ENCODE measurements at regions not wholly inside any gene's neighbourhood (a gene's known extent, or its start where the extent isn't known, plus 50 kb on each side); places are given as distances from the start of the nearest gene placed in this dataset.

DNA sequence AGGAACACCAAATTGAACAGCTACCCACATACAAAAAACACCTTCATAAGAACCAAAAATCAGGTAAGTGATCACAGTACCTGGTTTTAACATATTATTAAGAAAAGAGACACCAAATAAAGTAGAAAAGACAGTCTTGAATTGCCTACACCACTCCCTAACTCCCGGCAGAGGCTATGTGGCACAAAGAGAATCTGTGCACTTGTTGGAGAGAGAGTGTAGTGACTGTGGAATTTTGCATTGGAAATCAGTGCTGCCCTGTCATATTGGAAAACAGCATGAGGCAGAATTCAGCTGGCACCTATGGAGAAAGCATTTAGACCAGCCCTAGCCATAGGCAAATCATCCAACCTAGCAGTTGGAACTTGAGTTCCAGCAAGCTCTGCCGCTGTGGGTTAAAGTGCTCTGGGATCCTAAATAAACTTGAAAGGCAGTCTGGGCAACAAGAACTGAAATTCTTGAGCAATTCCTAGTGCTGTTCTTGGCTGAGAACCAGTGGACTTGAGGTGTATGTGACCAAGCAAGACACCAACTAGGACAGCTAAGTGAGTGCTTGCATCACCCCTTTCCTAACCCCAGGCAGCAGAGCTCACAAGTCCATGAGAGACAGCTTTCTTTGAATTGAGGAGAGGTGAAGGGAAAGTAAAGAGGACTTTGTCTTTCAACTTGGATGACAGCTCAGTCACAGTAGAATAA lies 969.6 kb upstream of the ALCAM start:
- Histone ChIP-seq H3K4me1 (no peaks in the 10 kb centered on the region), H3K4me3 (no peak overlapping the region), H3K27me3 (no peaks in the 10 kb centered on the region), H3K27ac (no peak overlapping the region), H3K9me3 (peaks cover 0 to 14% (median 1%) of the 10 kb centered on the region in 12 donors), H3K36me3 (no peaks in the 10 kb centered on the region)
- TF ChIP-seq, protein P1, sequence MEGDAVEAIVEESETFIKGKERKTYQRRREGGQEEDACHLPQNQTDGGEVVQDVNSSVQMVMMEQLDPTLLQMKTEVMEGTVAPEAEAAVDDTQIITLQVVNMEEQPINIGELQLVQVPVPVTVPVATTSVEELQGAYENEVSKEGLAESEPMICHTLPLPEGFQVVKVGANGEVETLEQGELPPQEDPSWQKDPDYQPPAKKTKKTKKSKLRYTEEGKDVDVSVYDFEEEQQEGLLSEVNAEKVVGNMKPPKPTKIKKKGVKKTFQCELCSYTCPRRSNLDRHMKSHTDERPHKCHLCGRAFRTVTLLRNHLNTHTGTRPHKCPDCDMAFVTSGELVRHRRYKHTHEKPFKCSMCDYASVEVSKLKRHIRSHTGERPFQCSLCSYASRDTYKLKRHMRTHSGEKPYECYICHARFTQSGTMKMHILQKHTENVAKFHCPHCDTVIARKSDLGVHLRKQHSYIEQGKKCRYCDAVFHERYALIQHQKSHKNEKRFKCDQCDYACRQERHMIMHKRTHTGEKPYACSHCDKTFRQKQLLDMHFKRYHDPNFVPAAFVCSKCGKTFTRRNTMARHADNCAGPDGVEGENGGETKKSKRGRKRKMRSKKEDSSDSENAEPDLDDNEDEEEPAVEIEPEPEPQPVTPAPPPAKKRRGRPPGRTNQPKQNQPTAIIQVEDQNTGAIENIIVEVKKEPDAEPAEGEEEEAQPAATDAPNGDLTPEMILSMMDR (IDR thresholded peaks at IDR 0.05): no peak
- TF ChIP-seq POLR2A (IDR thresholded peaks at IDR 0.05): no peak
- no peak for DNase-seq
- WGBS, 4 donors: 87 to 94% (median 90%) methylated on average over 2 of the region's 2 CpGs
- ATAC-seq: peak in 1 of 4 donors; percentile 42
- intact Hi-C loops (cut with DNase I): no loop called here

DNA sequence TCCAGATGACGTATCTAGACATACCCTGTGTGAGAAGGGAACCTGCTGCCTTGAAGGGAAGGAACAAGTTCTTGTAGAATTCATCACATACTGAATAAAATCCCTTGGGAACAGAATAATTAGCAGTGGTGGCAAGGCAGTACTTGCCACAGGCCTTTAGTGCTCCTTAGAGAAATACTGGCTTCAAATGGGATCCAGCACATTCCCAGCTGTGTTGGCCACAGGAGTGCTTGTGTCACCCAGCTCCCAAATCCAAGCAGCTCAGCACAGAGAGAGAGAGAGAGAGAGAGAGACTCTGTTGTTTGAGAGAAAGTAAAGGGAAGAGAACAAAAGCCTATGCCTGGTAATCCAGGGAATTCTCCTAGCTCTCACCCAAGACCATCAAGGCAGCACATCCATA lies 969.0 kb upstream of the ALCAM start:
- DNase-seq: no peak
- WGBS, 4 donors: 83 to 92% (median 88%) methylated on average over 1 of the region's 1 CpG
- TF ChIP-seq, protein P1 (IDR thresholded peaks at IDR 0.05): no peak
- no peak for TF ChIP-seq POLR2A (IDR thresholded peaks at IDR 0.05)

DNA sequence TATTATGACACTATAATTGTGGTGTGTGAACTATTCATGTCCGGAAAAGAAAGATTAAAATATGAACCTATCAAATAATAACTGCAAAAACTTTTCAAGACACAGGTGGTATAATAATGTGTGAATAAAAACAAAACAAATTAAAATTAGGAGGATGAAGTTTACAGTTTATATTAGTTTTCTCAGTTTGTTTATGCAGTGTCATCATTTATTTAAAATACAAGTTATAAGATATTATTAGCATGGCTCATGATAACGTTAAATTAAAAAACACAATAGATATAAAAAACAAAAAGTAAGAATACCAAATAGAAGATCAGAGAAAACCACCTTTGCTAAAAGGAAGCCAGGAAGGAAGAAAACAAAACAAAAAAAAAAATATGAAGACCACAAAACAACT lies 963.8 kb upstream of the ALCAM start:
- ATAC-seq: no peak
- H3K27ac ChIP-seq: no peak overlapping the region
- peaks cover 0 to 27% (median 1%) of the 10 kb centered on the region in 12 donors for H3K9me3 ChIP-seq
- no peaks in the 10 kb centered on the region for H3K4me1 ChIP-seq
- 87 to 90% (median 88%) methylated on average over 2 of the region's 2 CpGs for WGBS, 4 donors
- H3K27me3 ChIP-seq: no peaks in the 10 kb centered on the region
- no peak overlapping the region for H3K4me3 ChIP-seq
- no peak for DNase-seq
- intact Hi-C loops (cut with DNase I): no loop called here
- no peaks in the 10 kb centered on the region for H3K36me3 ChIP-seq
- TF ChIP-seq, protein P1 (IDR thresholded peaks at IDR 0.05): no peak
- no peak for TF ChIP-seq POLR2A (IDR thresholded peaks at IDR 0.05)

More for the DNA sequence above, 969.0 kb upstream of the ALCAM start:
- intact Hi-C loops (cut with DNase I): no loop called here
- no peak for ATAC-seq
- Histone ChIP-seq H3K27ac (no peak overlapping the region), H3K27me3 (no peaks in the 10 kb centered on the region), H3K4me3 (no peak overlapping the region), H3K36me3 (no peaks in the 10 kb centered on the region), H3K9me3 (peaks cover 0 to 14% (median 1%) of the 10 kb centered on the region in 12 donors), H3K4me1 (no peaks in the 10 kb centered on the region)

DNA sequence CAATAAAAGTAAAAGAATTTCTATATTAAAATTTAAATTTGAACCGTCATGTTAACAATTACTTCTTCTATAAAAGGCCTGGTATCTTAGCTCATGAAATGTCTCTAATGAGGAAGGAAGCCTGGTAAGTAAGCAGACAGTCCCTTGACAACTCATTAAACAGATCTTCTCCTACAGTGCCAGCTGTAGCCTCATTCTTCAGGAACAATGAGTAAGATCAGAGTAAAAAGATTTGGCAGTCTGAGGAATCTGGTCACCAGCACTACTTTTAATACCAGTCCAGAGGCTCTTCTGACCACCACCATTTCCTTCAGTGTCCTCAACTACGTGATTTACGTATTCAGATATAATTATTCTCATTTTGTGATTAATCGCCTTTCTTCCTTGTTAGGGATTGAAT lies 955.0 kb upstream of the ALCAM start:
- intact Hi-C loops (cut with DNase I): no loop called here
- Histone ChIP-seq H3K27me3 (no peaks in the 10 kb centered on the region), H3K27ac (no peak overlapping the region), H3K36me3 (no peaks in the 10 kb centered on the region), H3K4me1 (no peaks in the 10 kb centered on the region), H3K4me3 (no peak overlapping the region), H3K9me3 (peaks cover 0 to 3% (median 0%) of the 10 kb centered on the region in 12 donors)
- no peak for TF ChIP-seq POLR2A (IDR thresholded peaks at IDR 0.05)
- TF ChIP-seq, protein P1 (IDR thresholded peaks at IDR 0.05): no peak
- WGBS, 4 donors: 62 to 85% (median 64%) methylated on average over 4 of the region's 4 CpGs
- ATAC-seq (no peak), DNase-seq (no peak)
